B cell (primary cell): ENCODE measurements at regions not wholly inside any gene's neighbourhood (a gene's known extent, or its start where the extent isn't known, plus 50 kb on each side); places are given as distances from the start of the nearest gene placed in this dataset.

ENCODE experiments used
- CTCF ChIP-seq: fragments of 200-600 bp; IDR thresholded peaks from one replicate; pipeline ENCODE4 v1.8.0; 2022; ENCODE audit warnings: antibody characterized with exemption, mild to moderate bottlenecking
- EZH2 ChIP-seq: IDR thresholded peaks from 2 replicates; pipeline ENCODE4 v1.6.1; 2012; ENCODE audit warnings: borderline replicate concordance, low read depth, mild to moderate bottlenecking, moderate library complexity, low read length; ENCODE audit not compliant: insufficient read depth, poor library complexity, severe bottlenecking

DNA sequence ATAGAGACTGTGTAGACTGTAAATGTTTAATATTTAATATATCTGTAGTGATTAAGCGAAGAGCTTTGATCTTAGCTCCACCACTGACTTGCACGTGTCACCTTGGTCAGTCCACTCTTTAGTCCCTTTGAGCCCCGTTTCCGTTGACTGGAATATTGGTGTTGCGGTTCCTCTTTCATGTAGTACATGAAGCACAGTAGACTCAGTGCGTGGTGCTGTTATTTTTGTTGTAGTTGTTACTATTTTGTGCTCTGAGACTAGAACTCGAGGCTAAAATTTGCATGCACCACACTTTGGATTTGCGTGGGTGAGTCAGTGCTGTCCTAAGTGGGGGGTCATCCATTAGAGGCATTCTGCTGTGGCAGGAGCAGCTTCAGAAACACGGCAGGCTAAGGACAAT is 291.4 kb downstream of the QKI start:
- TF ChIP-seq CTCF (no peak), EZH2 (no peak)
